Ishikawa (cell line): ENCODE measurements at regions not wholly inside any gene's neighbourhood (a gene's known extent, or its start where the extent isn't known, plus 50 kb on each side); places are given as distances from the start of the nearest gene placed in this dataset.

Experiments used
- CEBPB ChIP-seq: IDR thresholded peaks from 2 replicates; pipeline ENCODE4 v1.6.1; 2012
- CREB1 ChIP-seq: IDR thresholded peaks from 2 replicates; pipeline ENCODE4 v1.6.1; 2012; ENCODE audit warnings: low read depth
- EP300 ChIP-seq: IDR thresholded peaks from 2 replicates; pipeline ENCODE4 v1.6.1; 2012; ENCODE audit warnings: borderline replicate concordance
- MAX ChIP-seq: IDR thresholded peaks from 2 replicates; pipeline ENCODE4 v1.6.1; 2012
- NFIC ChIP-seq: IDR thresholded peaks from 2 replicates; pipeline ENCODE4 v1.6.1; 2012
- RAD21 ChIP-seq: IDR thresholded peaks from 2 replicates; pipeline ENCODE4 v1.6.1; 2012; ENCODE audit warnings: low read depth
- TAF1 ChIP-seq: IDR thresholded peaks from 2 replicates; pipeline ENCODE4 v1.6.1; 2012; ENCODE audit warnings: low read depth, mild to moderate bottlenecking
- TCF12 ChIP-seq: IDR thresholded peaks from 2 replicates; pipeline ENCODE4 v1.6.1; 2012; ENCODE audit warnings: low read depth
- YY1 ChIP-seq: IDR thresholded peaks from 2 replicates; pipeline ENCODE4 v1.6.1; 2012; ENCODE audit warnings: low read depth
- ZBTB7A ChIP-seq: IDR thresholded peaks from 2 replicates; pipeline ENCODE4 v1.6.1; 2012; ENCODE audit warnings: low read depth
- TF ChIP-seq, protein P1 (sequence below): IDR thresholded peaks from 2 replicates; pipeline ENCODE4 v1.6.1; 2012; ENCODE audit warnings: low read depth, mild to moderate bottlenecking

DNA sequence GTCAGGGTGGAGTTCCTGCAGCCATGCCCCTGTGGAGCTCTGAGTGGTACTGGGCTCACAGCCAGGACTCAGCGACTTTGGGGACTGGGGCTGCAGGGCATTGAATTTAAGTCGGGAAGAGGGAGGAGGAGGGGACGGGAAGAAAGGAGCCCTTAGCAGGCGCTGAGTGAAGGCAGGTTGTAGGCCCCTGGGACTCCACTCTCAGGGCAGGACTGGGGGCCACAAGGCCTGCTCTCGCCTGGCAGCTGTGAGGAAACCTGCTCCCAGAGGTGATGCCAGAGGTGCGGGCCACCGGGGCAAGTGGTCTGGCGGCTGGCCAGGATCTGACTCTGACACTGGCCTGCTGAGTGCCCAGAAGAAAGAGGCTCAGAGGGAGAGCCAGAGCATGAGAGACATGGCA, 73.5 kb downstream of the EPHB3 start:
- TF ChIP-seq CREB1: no peak
- TF ChIP-seq NFIC: peak; percentile 67
- no peak for TF ChIP-seq ZBTB7A
- TF ChIP-seq YY1: no peak
- no peak for TF ChIP-seq TAF1
- TF ChIP-seq, protein P1, sequence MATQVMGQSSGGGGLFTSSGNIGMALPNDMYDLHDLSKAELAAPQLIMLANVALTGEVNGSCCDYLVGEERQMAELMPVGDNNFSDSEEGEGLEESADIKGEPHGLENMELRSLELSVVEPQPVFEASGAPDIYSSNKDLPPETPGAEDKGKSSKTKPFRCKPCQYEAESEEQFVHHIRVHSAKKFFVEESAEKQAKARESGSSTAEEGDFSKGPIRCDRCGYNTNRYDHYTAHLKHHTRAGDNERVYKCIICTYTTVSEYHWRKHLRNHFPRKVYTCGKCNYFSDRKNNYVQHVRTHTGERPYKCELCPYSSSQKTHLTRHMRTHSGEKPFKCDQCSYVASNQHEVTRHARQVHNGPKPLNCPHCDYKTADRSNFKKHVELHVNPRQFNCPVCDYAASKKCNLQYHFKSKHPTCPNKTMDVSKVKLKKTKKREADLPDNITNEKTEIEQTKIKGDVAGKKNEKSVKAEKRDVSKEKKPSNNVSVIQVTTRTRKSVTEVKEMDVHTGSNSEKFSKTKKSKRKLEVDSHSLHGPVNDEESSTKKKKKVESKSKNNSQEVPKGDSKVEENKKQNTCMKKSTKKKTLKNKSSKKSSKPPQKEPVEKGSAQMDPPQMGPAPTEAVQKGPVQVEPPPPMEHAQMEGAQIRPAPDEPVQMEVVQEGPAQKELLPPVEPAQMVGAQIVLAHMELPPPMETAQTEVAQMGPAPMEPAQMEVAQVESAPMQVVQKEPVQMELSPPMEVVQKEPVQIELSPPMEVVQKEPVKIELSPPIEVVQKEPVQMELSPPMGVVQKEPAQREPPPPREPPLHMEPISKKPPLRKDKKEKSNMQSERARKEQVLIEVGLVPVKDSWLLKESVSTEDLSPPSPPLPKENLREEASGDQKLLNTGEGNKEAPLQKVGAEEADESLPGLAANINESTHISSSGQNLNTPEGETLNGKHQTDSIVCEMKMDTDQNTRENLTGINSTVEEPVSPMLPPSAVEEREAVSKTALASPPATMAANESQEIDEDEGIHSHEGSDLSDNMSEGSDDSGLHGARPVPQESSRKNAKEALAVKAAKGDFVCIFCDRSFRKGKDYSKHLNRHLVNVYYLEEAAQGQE: no peak
- TF ChIP-seq MAX: no peak
- no peak for TF ChIP-seq RAD21
- no peak for TF ChIP-seq CEBPB
- TF ChIP-seq TCF12: peak; percentile 46; the same call in 1 of the 2 replicates
- TF ChIP-seq EP300: peak; percentile 12; the same call in 1 of the 2 replicates
